ENCODE measurements at regions not wholly inside any gene's neighbourhood (a gene's known extent, or its start where the extent isn't known, plus 50 kb on each side); places are given as distances from the start of the nearest gene placed in this dataset.

DNA sequence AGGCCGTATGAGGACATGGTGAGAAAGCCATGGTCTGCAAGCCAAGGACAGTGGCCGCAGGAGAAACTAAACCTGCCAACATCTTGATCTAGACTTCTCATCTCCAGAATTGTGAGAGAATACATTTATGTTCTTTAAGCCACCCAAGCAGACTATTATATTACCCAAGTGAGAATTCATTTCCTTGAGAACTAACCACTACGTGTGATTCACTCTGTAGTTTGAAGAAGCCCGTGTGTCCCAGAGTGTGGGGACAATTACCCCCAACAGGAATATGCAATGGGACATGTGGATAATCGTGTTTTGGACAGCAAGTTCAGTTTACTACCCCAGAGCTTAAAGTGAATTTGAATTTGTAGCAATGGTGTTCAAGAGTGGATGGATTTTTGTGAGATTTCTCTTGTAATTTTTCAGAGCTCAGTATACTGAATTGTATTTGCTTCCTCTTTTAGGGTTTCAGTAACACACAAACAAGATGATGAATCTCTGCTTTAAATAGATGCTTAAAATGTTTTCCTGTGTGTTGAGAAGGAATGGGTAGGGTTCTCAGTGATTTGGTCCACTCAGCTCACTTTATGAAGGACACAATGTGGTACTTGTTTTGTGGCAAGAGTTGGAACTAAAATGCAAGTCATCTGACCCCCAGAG lies 100.0 kb upstream of the ARHGAP20 start:
- H3K4me2 ChIP-seq (ENCODE audit: control insufficient read depth, insufficient read depth) = no peak overlapping the region
- no peaks in the 10 kb centered on the region for H3K27me3 ChIP-seq (replicated peaks in 1 of 2; ENCODE audit: control insufficient read depth in 2 of 2, insufficient read depth in 2 of 2, low read length in 1 of 2)
- no TSS peak for BruUV-seq (replicated peaks)
- H3K4me3 ChIP-seq = no peak overlapping the region
- no peaks in the 10 kb centered on the region for H3K36me3 ChIP-seq (ENCODE audit: control insufficient read depth in 2 of 2, insufficient read depth in 2 of 2, low read length in 1 of 2)
- WGBS (ENCODE audit: insufficient coverage, insufficient replicate concordance, low lambda C conversion rate, missing lambda C conversion rate) = 44% methylated on average over 5 of the region's 5 CpGs
- RAD21 ChIA-PET (ENCODE audit: unreplicated experiment) = interaction anchor here (1.2 to 1.3 kb wide), 2 partner anchors 21 to 46 kb away, joined by 4 read pairs; no protein-coding TSS in a partner anchor
- no peak overlapping the region for H2AFZ ChIP-seq (ENCODE audit: control insufficient read depth, low read depth, low read length)
- POLR2A ChIA-PET = no interaction called here
- TF ChIP-seq RB1 (IDR thresholded peaks at IDR 0.05; ENCODE audit: borderline replicate concordance) (no peak), STAT3 (IDR thresholded peaks at IDR 0.05; ENCODE audit: low read depth, low read length) (no peak), TCF7 (IDR thresholded peaks at IDR 0.05; ENCODE audit: borderline replicate concordance) (no peak), SUZ12 (IDR thresholded peaks at IDR 0.05; ENCODE audit: unreplicated experiment) (no peak), SPI1 (IDR thresholded peaks at IDR 0.05; ENCODE audit: borderline replicate concordance, insufficient read depth, low read depth, low read length) (no peak), POLR2AphosphoS2 (IDR thresholded peaks at IDR 0.05; ENCODE audit: low read depth, low read length) (no peak), YBX1 (IDR thresholded peaks at IDR 0.05) (no peak), HDGF (IDR thresholded peaks at IDR 0.05) (no peak), ZNF207 (IDR thresholded peaks at IDR 0.05; ENCODE audit: borderline replicate concordance) (no peak)
- TF ChIP-seq, protein P1, sequence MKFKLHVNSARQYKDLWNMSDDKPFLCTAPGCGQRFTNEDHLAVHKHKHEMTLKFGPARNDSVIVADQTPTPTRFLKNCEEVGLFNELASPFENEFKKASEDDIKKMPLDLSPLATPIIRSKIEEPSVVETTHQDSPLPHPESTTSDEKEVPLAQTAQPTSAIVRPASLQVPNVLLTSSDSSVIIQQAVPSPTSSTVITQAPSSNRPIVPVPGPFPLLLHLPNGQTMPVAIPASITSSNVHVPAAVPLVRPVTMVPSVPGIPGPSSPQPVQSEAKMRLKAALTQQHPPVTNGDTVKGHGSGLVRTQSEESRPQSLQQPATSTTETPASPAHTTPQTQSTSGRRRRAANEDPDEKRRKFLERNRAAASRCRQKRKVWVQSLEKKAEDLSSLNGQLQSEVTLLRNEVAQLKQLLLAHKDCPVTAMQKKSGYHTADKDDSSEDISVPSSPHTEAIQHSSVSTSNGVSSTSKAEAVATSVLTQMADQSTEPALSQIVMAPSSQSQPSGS (IDR thresholded peaks at IDR 0.05; ENCODE audit: low read length) = no peak
- H4K20me1 ChIP-seq (ENCODE audit: control insufficient read depth, insufficient read depth) = no peaks in the 10 kb centered on the region
- no peak overlapping the region for H3K9ac ChIP-seq (ENCODE audit: control insufficient read depth, insufficient read depth, low read length)
- no peaks in the 10 kb centered on the region for H3K9me3 ChIP-seq (replicated peaks; ENCODE audit: control insufficient read depth, insufficient read depth, low read length)
- no peaks in the 10 kb centered on the region for H3K4me1 ChIP-seq (ENCODE audit: control insufficient read depth, insufficient read depth, low read length)
- CTCF ChIA-PET = no interaction called here
- FAIRE-seq (no peak), DNase-seq (ENCODE audit: low read depth, low spot score) (no peak), ATAC-seq (no peak)
- SMC1A ChIA-PET (ENCODE audit: uncharacterized antibody, unreplicated experiment) = interaction anchor here (1.0 to 1.6 kb wide), 4 partner anchors 8 to 51 kb away, joined by 3 to 4 read pairs (median 4); no protein-coding TSS in a partner anchor
- intact Hi-C loops (cut with micrococcal nuclease; ENCODE audit: unreplicated experiment) = no loop called here
- H3K27ac ChIP-seq (ENCODE audit: control insufficient read depth, insufficient read depth) = no peak overlapping the region
- in situ Hi-C loops (cut with MboI) = no loop called here
- no peaks in the 10 kb centered on the region for H3K79me2 ChIP-seq (ENCODE audit: control insufficient read depth, insufficient read depth, low read length)

Data from GM12878 (cell line).